ENCODE measurements at regions not wholly inside any gene's neighbourhood (a gene's known extent, or its start where the extent isn't known, plus 50 kb on each side); places are given as distances from the start of the nearest gene placed in this dataset.

GRCh38 chr5:135126688-135127438, 92.8 kb upstream of the PITX1 start:
- no peak for TF ChIP-seq CTCF (IDR thresholded peaks at IDR 0.05)
- TF ChIP-seq POLR2A (IDR thresholded peaks at IDR 0.05): no peak

Measured in lower leg skin (tissue), 3 donors.